ENCODE measurements at regions not wholly inside any gene's neighbourhood (a gene's known extent, or its start where the extent isn't known, plus 50 kb on each side); places are given as distances from the start of the nearest gene placed in this dataset.

DNA sequence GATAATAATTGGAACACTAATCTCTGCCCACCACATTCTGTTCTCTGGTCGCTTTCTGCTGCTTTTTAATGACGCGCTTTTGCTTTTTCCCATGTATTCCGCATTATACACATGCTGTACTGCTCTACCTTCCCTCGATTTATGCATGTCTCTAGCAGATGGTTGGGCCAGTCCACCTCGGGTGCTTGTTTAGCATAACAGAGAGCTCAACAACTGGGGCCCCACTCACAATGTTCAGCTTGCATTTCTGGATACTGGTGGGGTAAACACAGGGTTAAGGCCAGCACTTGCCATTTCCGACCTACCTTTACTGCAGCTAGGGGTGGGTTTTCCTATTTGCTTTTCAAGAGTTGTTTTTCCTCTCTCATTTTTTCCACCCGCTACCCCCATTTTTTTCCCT, 255.8 kb downstream of the SOX3 start:
- TF ChIP-seq, protein P1, sequence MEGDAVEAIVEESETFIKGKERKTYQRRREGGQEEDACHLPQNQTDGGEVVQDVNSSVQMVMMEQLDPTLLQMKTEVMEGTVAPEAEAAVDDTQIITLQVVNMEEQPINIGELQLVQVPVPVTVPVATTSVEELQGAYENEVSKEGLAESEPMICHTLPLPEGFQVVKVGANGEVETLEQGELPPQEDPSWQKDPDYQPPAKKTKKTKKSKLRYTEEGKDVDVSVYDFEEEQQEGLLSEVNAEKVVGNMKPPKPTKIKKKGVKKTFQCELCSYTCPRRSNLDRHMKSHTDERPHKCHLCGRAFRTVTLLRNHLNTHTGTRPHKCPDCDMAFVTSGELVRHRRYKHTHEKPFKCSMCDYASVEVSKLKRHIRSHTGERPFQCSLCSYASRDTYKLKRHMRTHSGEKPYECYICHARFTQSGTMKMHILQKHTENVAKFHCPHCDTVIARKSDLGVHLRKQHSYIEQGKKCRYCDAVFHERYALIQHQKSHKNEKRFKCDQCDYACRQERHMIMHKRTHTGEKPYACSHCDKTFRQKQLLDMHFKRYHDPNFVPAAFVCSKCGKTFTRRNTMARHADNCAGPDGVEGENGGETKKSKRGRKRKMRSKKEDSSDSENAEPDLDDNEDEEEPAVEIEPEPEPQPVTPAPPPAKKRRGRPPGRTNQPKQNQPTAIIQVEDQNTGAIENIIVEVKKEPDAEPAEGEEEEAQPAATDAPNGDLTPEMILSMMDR (IDR thresholded peaks at IDR 0.05) = no peak
- TF ChIP-seq POLR2AphosphoS5 (IDR thresholded peaks at IDR 0.05) = no peak
- no peak for TF ChIP-seq EP300 (IDR thresholded peaks at IDR 0.05; ENCODE audit: low read depth)

Measured in transverse colon (tissue), 4 donors.